Pancreas (tissue), 10 donors: ENCODE measurements at regions not wholly inside any gene's neighbourhood (a gene's known extent, or its start where the extent isn't known, plus 50 kb on each side); places are given as distances from the start of the nearest gene placed in this dataset.
"Not testable (repeated sequence)": the region's sequence is repeated elsewhere in the genome, so short reads cannot be mapped to it uniquely, and the experiment has no call there.

Source experiments
- ATAC-seq, 4 donors: fragments of 200-7000 bp; cut with Tn5 transposase; one replicate each; pipeline versions ENCODE4 v1.8.0 to v1.9.1; 2020; ENCODE audit warnings: mild to moderate bottlenecking in 4 of 4, moderate library complexity in 4 of 4
- DNase-seq, 6 donors: peaks; one replicate each; pipeline ENCODE4 v3.0.0-alpha.2; 2020
- FAIRE-seq: peaks from 2 replicates; lab custom pipeline; 2012; peaks lifted over from hg19 to GRCh38; lab: Jason Lieb, UNC
- H3K27ac ChIP-seq, 4 donors: fragments of 200-600 bp; sonication (generic); 1 replicate in 3 of 4; 2 replicates in 1 of 4; pipeline versions ENCODE4 v1.5.0 to v1.8.0; 2020
- H3K27me3 ChIP-seq, 4 donors: fragments of 200-600 bp; one replicate each; pipeline ENCODE4 v1.8.0; 2021
- H3K36me3 ChIP-seq, 3 donors: fragments of 200-600 bp; sonication (generic) in 1 of 3; one replicate each; pipeline versions ENCODE4 v1.5.0 to v1.8.0; 2020 to 2021
- H3K4me1 ChIP-seq, 3 donors: fragments of 200-600 bp; one replicate each; pipeline ENCODE4 v1.8.0; 2021
- H3K4me3 ChIP-seq, 4 donors: fragments of 200-600 bp; sonication (generic) in 2 of 4; one replicate each; pipeline versions ENCODE4 v1.5.0 to v1.8.0; 2020 to 2021
- H3K9me3 ChIP-seq, 4 donors: fragments of 200-600 bp; one replicate each; pipeline ENCODE4 v1.8.0; 2021
- CTCF ChIP-seq, 4 donors: fragments of 200-600 bp; sonication (generic) in 3 of 4; IDR thresholded peaks; one replicate each; pipeline versions ENCODE4 v1.5.0 to v1.8.0; 2021; ENCODE audit warnings: antibody characterized with exemption in 4 of 4
- WGBS, 2 donors: extraction: QIAGEN DNeasy Blood & Tissue Kit; methylation state at CpG; one replicate each; pipeline ENCODE4 v1.1.7; 2013; 5-methylcytosine and 5-hydroxymethylcytosine counted together
- intact Hi-C, 3 donors: fragments of 100-400 bp; cut with DNase I; formaldehyde crosslinking; loops; one replicate each; pipeline versions ENCODE4 v1.11.1 to v1.14.2; 2022
- donor health status: healthy with polysubstance abuse.
- donor health status: DM: no; HTN: no; CAD: no; lungs with moderate emphysema.
- donor health status: DM: no; HTN: no; CAD: no.
- donor health status: control.
- donor health status: control.
- donor health status: Bipolar disorder and iron deficiency.
- donor health status: DM: yes; HTN: yes; CAD: no.
- donor health status: DM: no; HTN: no; CAD: no.
- donor health status: DM: no; HTN: no; CAD: no.
- donor health status: DM: yes; HTN: yes; CAD: no.

DNA sequence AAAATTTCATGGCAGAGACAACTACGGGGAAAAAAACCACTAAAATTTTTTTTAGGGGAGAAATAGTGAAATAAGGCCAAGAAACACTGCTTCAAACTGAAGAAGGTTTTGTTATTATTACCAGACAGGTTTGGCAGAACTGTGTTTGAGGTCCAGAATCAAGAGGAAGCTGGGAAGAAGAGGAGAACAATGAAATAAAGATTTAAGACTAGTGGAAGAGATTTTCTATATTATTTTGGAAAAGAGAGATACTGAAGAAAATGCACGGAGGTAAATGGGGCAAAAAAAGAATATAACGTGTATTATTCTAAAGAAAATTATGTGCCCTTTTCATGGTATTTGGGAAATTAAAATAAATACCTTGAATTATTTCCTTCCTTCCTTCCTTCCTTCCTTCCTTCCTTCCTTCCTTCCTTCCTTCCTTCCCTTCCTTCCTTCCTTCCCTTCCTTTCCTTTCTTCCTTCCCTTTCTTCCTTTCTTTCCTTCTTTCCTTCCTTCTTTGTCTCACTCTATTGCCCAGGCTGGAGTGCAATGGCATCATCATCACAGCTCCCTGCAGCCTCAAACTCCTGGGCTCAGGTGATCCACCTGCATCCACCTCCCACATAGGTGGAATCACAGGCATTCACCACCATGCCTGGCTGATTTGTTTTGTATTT lies 124.3 kb downstream of the GJA1 start:
- TF ChIP-seq CTCF (IDR thresholded peaks at IDR 0.05): no peak
- Histone ChIP-seq H3K9me3 (no peaks in the 10 kb centered on the region), H3K27me3 (no peaks in the 10 kb centered on the region), H3K4me3 (no peak overlapping the region), H3K27ac (no peak overlapping the region), H3K36me3 (no peaks in the 10 kb centered on the region), H3K4me1 (no peaks in the 10 kb centered on the region)
- no peak for DNase-seq
- intact Hi-C loops: no loop called here
- 81 to 82% methylated on average over 3 of the region's 3 CpGs for WGBS, 2 donors
- ATAC-seq: no peak
- no peak for FAIRE-seq

GRCh38 chr6:121560476-121560875 lies 125.0 kb downstream of the GJA1 start:
- ATAC-seq: no peak
- no peak overlapping the region for H3K4me3 ChIP-seq
- no peaks in the 10 kb centered on the region for H3K9me3 ChIP-seq
- intact Hi-C loops: no loop called here
- H3K27ac ChIP-seq: no peak overlapping the region
- no peak for TF ChIP-seq CTCF (IDR thresholded peaks at IDR 0.05)
- no peak for FAIRE-seq
- no peaks in the 10 kb centered on the region for H3K27me3 ChIP-seq
- DNase-seq: no peak
- no peaks in the 10 kb centered on the region for H3K4me1 ChIP-seq
- H3K36me3 ChIP-seq: no peaks in the 10 kb centered on the region

DNA sequence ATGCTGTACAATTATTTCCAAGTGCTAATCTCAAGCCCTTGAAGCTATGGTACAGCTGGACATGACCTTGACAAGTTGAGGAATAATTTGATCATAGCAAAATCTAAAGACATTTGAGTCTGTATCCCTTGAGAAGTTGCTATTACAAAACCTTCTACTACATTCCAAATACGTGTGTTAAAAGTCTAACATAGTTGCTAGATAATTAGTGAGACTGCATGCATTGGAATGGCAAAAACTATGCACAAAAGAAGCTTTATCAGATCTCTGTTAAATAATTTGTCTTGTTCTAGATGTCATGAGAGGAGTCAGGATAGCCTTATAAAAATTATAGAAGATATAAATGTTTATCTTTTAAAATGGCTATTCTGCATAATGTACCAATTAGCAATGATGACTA lies 127.8 kb downstream of the GJA1 start:
- no peak overlapping the region for H3K4me3 ChIP-seq
- no peak for FAIRE-seq

GRCh38 chr6:121564529-121564928 lies 129.1 kb downstream of the GJA1 start:
- H3K27ac ChIP-seq, H3K9me3 ChIP-seq, DNase-seq, FAIRE-seq, H3K4me1 ChIP-seq, ATAC-seq, intact Hi-C loops, H3K27me3 ChIP-seq, H3K36me3 ChIP-seq, H3K4me3 ChIP-seq: not testable (repeated sequence)
- WGBS, 2 donors: 83 to 89% methylated on average over 5 of the region's 5 CpGs

More for the DNA sequence above, 127.8 kb downstream of the GJA1 start:
- Histone ChIP-seq H3K27me3 (no peaks in the 10 kb centered on the region), H3K27ac (no peak overlapping the region), H3K9me3 (no peaks in the 10 kb centered on the region), H3K4me1 (no peaks in the 10 kb centered on the region), H3K36me3 (no peaks in the 10 kb centered on the region)
- no peak for DNase-seq
- WGBS, 2 donors: 42 to 63% methylated on average over 1 of the region's 1 CpG
- no peak for ATAC-seq
- TF ChIP-seq CTCF (IDR thresholded peaks at IDR 0.05): no peak
- intact Hi-C loops: no loop called here

DNA sequence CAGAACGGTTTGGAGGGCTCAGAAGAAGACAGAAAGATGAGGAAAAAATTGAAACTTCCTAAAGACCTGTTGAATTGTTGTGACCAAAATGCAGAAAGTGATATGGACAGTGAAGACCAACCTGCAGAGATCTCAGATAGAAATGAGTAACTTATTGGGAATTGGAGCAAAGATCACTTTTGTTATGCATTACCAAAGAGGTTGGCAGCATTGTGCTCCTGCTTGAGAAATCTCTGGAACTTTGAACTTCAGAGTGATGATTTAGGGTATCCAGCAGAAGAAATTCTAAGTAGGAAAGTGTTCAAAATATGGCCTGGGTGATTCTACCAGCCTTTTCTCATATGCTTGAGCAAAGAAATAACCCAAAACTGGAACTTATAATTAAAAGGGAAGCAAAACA lies 136.0 kb downstream of the GJA1 start:
- H3K27ac ChIP-seq: no peak overlapping the region
- H3K9me3 ChIP-seq: no peaks in the 10 kb centered on the region
- TF ChIP-seq CTCF (IDR thresholded peaks at IDR 0.05): no peak
- no peak overlapping the region for H3K4me3 ChIP-seq
- WGBS, 2 donors: 52 to 76% methylated on average over 1 of the region's 1 CpG
- no peaks in the 10 kb centered on the region for H3K4me1 ChIP-seq
- H3K36me3 ChIP-seq: no peaks in the 10 kb centered on the region
- DNase-seq (no peak), ATAC-seq (no peak), FAIRE-seq (no peak)
- H3K27me3 ChIP-seq: no peaks in the 10 kb centered on the region
- intact Hi-C loops: no loop called here
